ENCODE measurements at regions not wholly inside any gene's neighbourhood (a gene's known extent, or its start where the extent isn't known, plus 50 kb on each side); places are given as distances from the start of the nearest gene placed in this dataset.
"Not testable (repeated sequence)": the region's sequence is repeated elsewhere in the genome, so short reads cannot be mapped to it uniquely, and the experiment has no call there.

GRCh38 chr3:139264375-139264774 is 79.4 kb upstream of the MRPS22 start:
- CTCF ChIA-PET = no interaction called here
- H3K4me3 ChIP-seq (ENCODE audit: low read depth, low read length) = no peak overlapping the region
- POLR2A ChIA-PET = no interaction called here
- DNase-seq (ENCODE audit: low read depth, low spot score) = no peak
- TF ChIP-seq CTCF (IDR thresholded peaks at IDR 0.05; ENCODE audit: insufficient read depth, low read length, missing control alignments) = no peak

- CTCF ChIA-PET = no interaction called here
These were observed 78.4 kb upstream of the MRPS22 start for GRCh38 chr3:139265131-139266016.

GRCh38 chr3:139267300-139268246 is 76.2 kb upstream of the MRPS22 start:
- ChIA-PET POLR2A (no interaction called here), CTCF (no interaction called here)
- TF ChIP-seq CTCF (IDR thresholded peaks at IDR 0.05; ENCODE audit: insufficient read depth, low read length, missing control alignments) = no peak
- DNase-seq (ENCODE audit: low read depth, low spot score) = no peak
- H3K4me3 ChIP-seq (ENCODE audit: low read depth, low read length) = no peak overlapping the region

More at GRCh38 chr3:139265131-139266016, 78.4 kb upstream of the MRPS22 start:
- no peak for TF ChIP-seq CTCF (IDR thresholded peaks at IDR 0.05; ENCODE audit: insufficient read depth, low read length, missing control alignments)
- POLR2A ChIA-PET = no interaction called here
- no peak for DNase-seq (ENCODE audit: low read depth, low spot score)
- H3K4me3 ChIP-seq (ENCODE audit: low read depth, low read length) = no peak overlapping the region

- ChIA-PET CTCF (no interaction called here), POLR2A (no interaction called here)
- DNase-seq (ENCODE audit: low read depth, low spot score) = no peak
- no peak overlapping the region for H3K4me3 ChIP-seq (ENCODE audit: low read depth, low read length)
- TF ChIP-seq CTCF (IDR thresholded peaks at IDR 0.05; ENCODE audit: insufficient read depth, low read length, missing control alignments) = no peak
These were observed 73.8 kb upstream of the MRPS22 start for GRCh38 chr3:139269984-139270383.

GRCh38 chr3:139270652-139271051 is 73.2 kb upstream of the MRPS22 start:
- DNase-seq (ENCODE audit: low read depth, low spot score); CTCF ChIA-PET: not testable (repeated sequence)

GRCh38 chr3:139280027-139280671 is 63.7 kb upstream of the MRPS22 start:
- DNase-seq (ENCODE audit: low read depth, low spot score) = no peak
- ChIA-PET CTCF (no interaction called here), POLR2A (no interaction called here)

More at GRCh38 chr3:139270652-139271051, 73.2 kb upstream of the MRPS22 start:
- POLR2A ChIA-PET; H3K4me3 ChIP-seq (ENCODE audit: low read depth, low read length): not testable (repeated sequence)

More at GRCh38 chr3:139280027-139280671, 63.7 kb upstream of the MRPS22 start:
- TF ChIP-seq CTCF (IDR thresholded peaks at IDR 0.05; ENCODE audit: insufficient read depth, low read length, missing control alignments) = no peak
- no peak overlapping the region for H3K4me3 ChIP-seq (ENCODE audit: low read depth, low read length)
